ENCODE measurements at regions not wholly inside any gene's neighbourhood (a gene's known extent, or its start where the extent isn't known, plus 50 kb on each side); places are given as distances from the start of the nearest gene placed in this dataset.

DNA sequence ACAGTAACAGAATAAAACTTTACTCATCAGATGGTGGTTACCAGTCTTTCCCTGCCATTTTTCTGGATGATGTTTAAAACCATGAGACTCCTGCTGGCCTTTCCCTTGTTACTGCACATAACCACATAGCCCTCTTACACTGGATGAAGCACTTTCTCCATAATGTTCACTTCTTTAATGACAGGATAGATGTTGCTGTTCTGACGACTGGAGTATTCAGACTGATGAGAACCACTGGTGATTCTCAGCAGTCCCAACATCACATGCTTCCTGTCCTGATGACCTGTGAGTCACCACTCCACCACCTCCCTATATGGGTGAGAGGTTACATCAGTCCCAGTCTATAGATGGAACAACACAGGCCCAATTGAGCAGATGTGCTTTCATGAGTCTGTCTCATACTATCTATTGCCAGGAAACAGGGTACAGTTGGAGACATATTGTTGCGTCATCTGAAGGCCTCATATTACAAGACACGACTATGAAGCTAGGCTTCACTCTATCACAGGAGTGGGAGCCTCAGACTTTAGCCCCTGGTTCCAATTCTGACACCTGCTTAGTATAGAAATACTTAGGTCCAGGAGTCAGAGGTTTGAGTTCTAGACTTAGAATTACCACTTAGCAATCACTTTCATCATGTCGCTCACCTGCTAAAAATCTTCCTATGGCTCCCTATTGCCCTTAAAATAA is 145.7 kb upstream of the KLF7 start:
- H3K27ac ChIP-seq = no peak overlapping the region
- TF ChIP-seq, protein P1, sequence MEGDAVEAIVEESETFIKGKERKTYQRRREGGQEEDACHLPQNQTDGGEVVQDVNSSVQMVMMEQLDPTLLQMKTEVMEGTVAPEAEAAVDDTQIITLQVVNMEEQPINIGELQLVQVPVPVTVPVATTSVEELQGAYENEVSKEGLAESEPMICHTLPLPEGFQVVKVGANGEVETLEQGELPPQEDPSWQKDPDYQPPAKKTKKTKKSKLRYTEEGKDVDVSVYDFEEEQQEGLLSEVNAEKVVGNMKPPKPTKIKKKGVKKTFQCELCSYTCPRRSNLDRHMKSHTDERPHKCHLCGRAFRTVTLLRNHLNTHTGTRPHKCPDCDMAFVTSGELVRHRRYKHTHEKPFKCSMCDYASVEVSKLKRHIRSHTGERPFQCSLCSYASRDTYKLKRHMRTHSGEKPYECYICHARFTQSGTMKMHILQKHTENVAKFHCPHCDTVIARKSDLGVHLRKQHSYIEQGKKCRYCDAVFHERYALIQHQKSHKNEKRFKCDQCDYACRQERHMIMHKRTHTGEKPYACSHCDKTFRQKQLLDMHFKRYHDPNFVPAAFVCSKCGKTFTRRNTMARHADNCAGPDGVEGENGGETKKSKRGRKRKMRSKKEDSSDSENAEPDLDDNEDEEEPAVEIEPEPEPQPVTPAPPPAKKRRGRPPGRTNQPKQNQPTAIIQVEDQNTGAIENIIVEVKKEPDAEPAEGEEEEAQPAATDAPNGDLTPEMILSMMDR (conservative IDR thresholded peaks at IDR 0.05) = no peak
- TF ChIP-seq ZFX (IDR thresholded peaks at IDR 0.05) = no peak

DNA sequence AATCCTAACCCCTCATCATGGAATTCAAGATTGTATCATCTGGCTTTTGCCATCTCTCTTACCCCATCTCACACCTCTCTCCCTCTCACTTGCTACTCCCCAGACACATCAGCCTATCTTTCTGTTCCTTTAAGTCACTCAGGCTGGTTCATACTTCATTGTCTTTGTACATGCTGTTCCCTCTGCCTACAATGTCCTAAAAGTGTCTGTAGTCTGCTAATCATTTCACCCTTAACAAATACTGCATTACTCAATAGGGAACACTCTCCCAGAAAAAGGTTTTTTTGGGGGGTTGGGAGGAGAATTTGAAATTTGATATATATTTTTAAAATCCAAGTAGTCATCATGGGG is 146.2 kb upstream of the KLF7 start:
- TF ChIP-seq, protein P1 (conservative IDR thresholded peaks at IDR 0.05) = no peak
- no peak for TF ChIP-seq ZFX (IDR thresholded peaks at IDR 0.05)
- no peak overlapping the region for H3K27ac ChIP-seq

DNA sequence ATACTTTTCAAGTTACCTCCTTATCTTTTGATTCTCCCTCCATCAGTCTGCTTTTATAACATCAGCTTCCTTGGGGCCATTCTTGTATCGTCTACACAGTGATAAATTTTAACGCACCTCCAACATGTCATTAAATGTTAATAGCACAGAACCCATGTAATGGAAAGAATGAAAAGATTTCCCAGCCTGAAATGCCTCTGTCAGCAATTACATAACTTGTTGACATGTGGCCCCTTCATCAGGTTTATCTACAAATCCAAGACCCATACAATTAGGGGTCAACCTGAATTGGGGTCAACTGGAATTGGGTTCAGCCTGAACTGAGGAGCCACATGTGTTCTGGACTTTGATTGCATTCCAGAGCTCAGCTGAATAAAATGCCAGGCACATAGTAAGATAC is 148.2 kb upstream of the KLF7 start:
- TF ChIP-seq ZFX (IDR thresholded peaks at IDR 0.05) = no peak
- H3K27ac ChIP-seq = no peak overlapping the region

DNA sequence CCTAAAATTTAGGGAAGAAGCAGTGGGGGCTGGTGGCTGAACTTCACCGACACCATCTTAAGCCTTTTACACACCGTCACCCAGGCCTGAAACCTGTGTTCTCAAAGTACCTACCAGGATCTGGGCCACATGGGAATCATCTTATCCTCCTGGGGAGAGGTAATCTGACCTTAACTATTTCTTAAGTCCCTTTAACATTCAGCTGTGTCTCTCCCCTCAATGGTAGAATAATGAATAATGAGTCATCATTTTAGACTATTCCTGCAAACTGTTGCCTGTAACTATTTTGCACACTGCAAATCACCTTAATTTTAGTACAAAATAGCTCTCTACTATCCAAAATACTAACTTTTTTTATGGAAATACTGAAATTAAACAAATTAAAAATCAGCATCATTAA is 149.4 kb upstream of the KLF7 start:
- H3K27ac ChIP-seq = no peak overlapping the region
- TF ChIP-seq, protein P1 (conservative IDR thresholded peaks at IDR 0.05) = no peak
- no peak for TF ChIP-seq ZFX (IDR thresholded peaks at IDR 0.05)

DNA sequence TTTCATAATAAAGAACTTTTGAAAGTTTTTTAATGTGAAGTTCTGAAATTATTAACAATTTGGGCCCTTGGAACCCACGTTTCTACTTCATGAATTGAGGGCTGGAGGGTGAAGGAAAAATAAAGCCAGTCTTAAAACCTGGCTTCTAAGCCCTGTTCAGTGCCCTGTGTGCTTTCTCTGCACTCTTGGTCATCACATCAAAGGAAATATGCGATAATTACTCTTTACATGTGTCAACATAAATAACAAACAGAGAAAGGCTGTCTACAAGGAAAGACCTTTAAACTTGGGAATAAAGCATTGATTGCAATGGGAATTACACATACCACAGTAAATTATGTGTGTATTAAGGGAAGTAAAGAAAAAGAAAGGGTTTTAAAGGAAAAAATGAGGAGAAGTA is 150.7 kb upstream of the KLF7 start:
- no peak for TF ChIP-seq ZFX (IDR thresholded peaks at IDR 0.05)
- TF ChIP-seq, protein P1 (conservative IDR thresholded peaks at IDR 0.05) = no peak
- no peak overlapping the region for H3K27ac ChIP-seq

DNA sequence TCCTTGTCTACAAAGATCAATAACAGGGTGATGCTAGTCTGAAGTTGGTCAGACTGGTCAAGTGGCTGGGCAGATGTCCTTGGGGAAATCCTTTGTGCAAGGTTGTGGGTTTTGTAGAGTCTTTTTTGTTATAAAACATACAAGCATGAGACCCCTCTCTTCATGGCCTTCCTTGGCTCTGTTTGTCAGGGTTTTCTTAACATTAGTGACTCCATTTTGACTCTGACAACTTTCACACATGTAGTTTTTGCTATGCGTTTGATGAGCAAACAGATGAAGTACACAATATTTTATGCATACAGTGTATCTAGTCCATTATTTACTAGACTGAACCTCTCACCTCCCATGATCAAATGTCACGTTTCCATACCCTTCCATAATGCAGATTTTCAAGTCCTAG is 151.2 kb upstream of the KLF7 start:
- TF ChIP-seq, protein P1 (conservative IDR thresholded peaks at IDR 0.05) = no peak
- TF ChIP-seq ZFX (IDR thresholded peaks at IDR 0.05) = no peak
- H3K27ac ChIP-seq = no peak overlapping the region

DNA sequence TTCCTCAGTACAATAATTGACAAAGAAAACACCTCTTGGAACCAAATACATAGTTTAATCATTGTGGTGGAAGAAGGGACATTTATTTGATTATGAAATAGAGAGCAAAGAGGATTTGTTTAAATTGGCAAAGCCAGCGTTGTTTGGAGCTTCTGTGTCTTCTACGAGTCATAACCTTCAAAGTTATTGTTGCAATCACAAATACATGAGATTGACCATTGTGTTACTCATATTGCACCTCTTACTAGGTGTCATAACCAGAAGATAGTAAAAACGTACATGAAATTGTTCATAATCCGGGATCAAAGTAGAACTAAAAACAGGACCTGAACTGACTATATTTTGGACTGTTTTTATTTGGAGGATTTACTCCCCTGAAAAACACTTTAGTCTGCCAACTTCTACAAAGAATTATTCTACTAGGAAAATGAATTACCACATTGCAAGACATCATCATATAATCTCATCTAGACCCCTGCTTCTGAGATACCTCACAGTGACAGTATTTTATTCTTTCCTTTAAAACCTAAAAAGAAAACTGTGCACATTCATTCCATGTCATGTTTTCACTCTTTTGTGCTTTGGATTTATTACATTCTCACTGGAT is 151.7 kb upstream of the KLF7 start:
- TF ChIP-seq ZFX (IDR thresholded peaks at IDR 0.05) = no peak
- TF ChIP-seq, protein P1 (conservative IDR thresholded peaks at IDR 0.05) = no peak
- no peak overlapping the region for H3K27ac ChIP-seq

DNA sequence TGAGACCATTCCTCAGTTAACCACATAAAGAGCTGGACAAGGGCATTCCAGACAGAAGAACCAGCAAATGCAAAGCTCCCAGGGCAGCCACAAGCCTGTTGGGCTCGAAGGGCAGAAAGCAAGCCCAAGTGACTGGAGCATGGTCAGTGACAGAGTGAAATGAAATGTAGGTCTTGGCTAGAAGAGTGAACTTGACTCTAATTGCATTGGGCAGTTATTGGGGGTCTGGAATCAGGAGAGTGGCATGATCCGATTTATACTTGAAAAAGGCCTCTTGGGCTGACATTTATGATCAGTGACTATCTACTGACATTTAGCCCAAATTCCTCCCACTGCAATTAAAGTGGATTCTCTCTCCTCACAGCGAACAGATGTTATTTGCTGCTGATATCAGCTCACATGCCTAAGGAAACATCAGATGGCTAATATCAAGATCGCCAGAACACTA is 152.5 kb upstream of the KLF7 start:
- TF ChIP-seq, protein P1 (conservative IDR thresholded peaks at IDR 0.05) = no peak
- no peak for TF ChIP-seq ZFX (IDR thresholded peaks at IDR 0.05)
- H3K27ac ChIP-seq = no peak overlapping the region

Data from C4-2B (cell line).